Endothelial cell of umbilical vein (primary cell): ENCODE measurements at regions not wholly inside any gene's neighbourhood (a gene's known extent, or its start where the extent isn't known, plus 50 kb on each side); places are given as distances from the start of the nearest gene placed in this dataset.

Experiments used
- BruUV-seq: library from RNA; stranded (reverse); fragments of 400-500 nt; replicated peaks from 2 replicates; lab custom pipeline; 2021; lab: Mats Ljungman, UMichigan
- CTCF ChIA-PET: fragments of 300-600, 350-600 bp; sonication (Branson Sonifier 250); formaldehyde crosslinking; loops from one replicate; lab custom pipeline; 2021; ENCODE audit warnings: antibody characterized with exemption, inconsistent platforms; lab: Charles Lee
- POLR2A ChIA-PET: fragments of 300-600, 350-600 bp; sonication (Branson Sonifier 250); formaldehyde crosslinking; loops from one replicate; lab custom pipeline; 2021; ENCODE audit warnings: antibody characterized with exemption, inconsistent platforms; lab: Charles Lee
- DNase-seq: peaks from one replicate; pipeline ENCODE4 v3.0.0-alpha.2; 2011; ENCODE audit warnings: low read depth, low spot score
- FAIRE-seq: peaks from 2 replicates; lab custom pipeline; 2011; peaks lifted over from hg19 to GRCh38; lab: Jason Lieb, UNC
- H2AFZ ChIP-seq: 2 replicates; pipeline ENCODE4 v1.6.0; 2012; ENCODE audit warnings: low read depth, low read length, control low read depth, inconsistent platforms
- H3K27ac ChIP-seq: 2 replicates; pipeline ENCODE4 v1.5.1; 2011; ENCODE audit warnings: low read depth, mild to moderate bottlenecking, control low read depth, low read length, moderate library complexity; ENCODE audit not compliant: insufficient read depth
- H3K27me3 ChIP-seq, 2 experiments: 2 replicates each; pipeline versions ENCODE4 v1.6.0 to v1.6.1; 2011; ENCODE audit warnings: low read length in 2 of 2, mixed read lengths in 1 of 2; ENCODE audit not compliant: control insufficient read depth in 2 of 2, insufficient read depth in 2 of 2
- H3K36me3 ChIP-seq, 2 experiments: 2 replicates in 1 of 2; 3 replicates in 1 of 2; pipeline ENCODE4 v1.5.1; 2011; ENCODE audit warnings: low read length in 2 of 2, mild to moderate bottlenecking in 1 of 2, moderate library complexity in 1 of 2; ENCODE audit not compliant: control insufficient read depth in 2 of 2, insufficient read depth in 2 of 2; ENCODE audit errors: extremely low read depth in 1 of 2
- H3K4me1 ChIP-seq: 3 replicates; pipeline ENCODE4 v1.5.1; 2011; ENCODE audit warnings: mild to moderate bottlenecking, low read length; ENCODE audit not compliant: control insufficient read depth, insufficient read depth; ENCODE audit errors: extremely low read depth
- H3K4me2 ChIP-seq: 2 replicates; pipeline ENCODE4 v1.6.1; 2011; ENCODE audit warnings: low read length, control low read depth, mixed read lengths; ENCODE audit not compliant: insufficient read depth
- H3K4me3 ChIP-seq, 3 experiments: fragments of 200-600 bp in 1 of 3; sonication (generic), shearing (Covaris generic) in 1 of 3; replicated peaks in 1 of 3; 2 replicates each; pipeline ENCODE4 v1.5.1; 2011 to 2016; ENCODE audit warnings: control low read depth in 3 of 3, low read length in 3 of 3, mild to moderate bottlenecking in 2 of 3, inconsistent platforms in 1 of 3, low read depth in 1 of 3, moderate library complexity in 1 of 3; ENCODE audit not compliant: insufficient read depth in 1 of 3
- H3K79me2 ChIP-seq: 2 replicates; pipeline ENCODE4 v1.6.0; 2012; ENCODE audit warnings: low read length, inconsistent platforms; ENCODE audit not compliant: control insufficient read depth, insufficient read depth
- H3K9ac ChIP-seq: replicated peaks from 2 replicates; pipeline ENCODE3; 2011; ENCODE audit warnings: low read length, control low read depth; ENCODE audit not compliant: insufficient read depth; ENCODE audit errors: extremely low read depth
- H3K9me1 ChIP-seq: replicated peaks from 3 replicates; pipeline ENCODE4 v1.6.0; 2011; ENCODE audit warnings: mild to moderate bottlenecking, low read length; ENCODE audit not compliant: control insufficient read depth, insufficient read depth; ENCODE audit errors: extremely low read depth
- H3K9me3 ChIP-seq: replicated peaks from 2 replicates; pipeline ENCODE4 v1.5.1; 2012; ENCODE audit warnings: low read length, inconsistent platforms; ENCODE audit not compliant: control insufficient read depth, insufficient read depth
- H4K20me1 ChIP-seq: replicated peaks from 2 replicates; pipeline ENCODE3; 2011; ENCODE audit warnings: mild to moderate bottlenecking, low read length; ENCODE audit not compliant: control insufficient read depth, insufficient read depth; ENCODE audit errors: extremely low read depth
- CTCF ChIP-seq, 2 donors: IDR thresholded peaks; 1 replicate in 1 of 2; 2 replicates in 1 of 2; pipeline ENCODE4 v1.5.1; 2011; ENCODE audit warnings: low read length in 2 of 2, mild to moderate bottlenecking in 2 of 2, moderate library complexity in 2 of 2, control low read depth in 1 of 2, inconsistent platforms in 1 of 2, low read depth in 1 of 2; ENCODE audit not compliant: insufficient read depth in 1 of 2; ENCODE audit errors: extremely low read depth in 1 of 2
- FOS ChIP-seq: IDR thresholded peaks from 2 replicates; pipeline ENCODE4 v1.6.1; 2011; ENCODE audit warnings: mild to moderate bottlenecking, low read length, moderate library complexity, borderline replicate concordance; ENCODE audit not compliant: insufficient read depth
- GATA2 ChIP-seq: IDR thresholded peaks from 2 replicates; pipeline ENCODE4 v1.7.0; 2011; ENCODE audit warnings: low read depth, mild to moderate bottlenecking, moderate library complexity, mixed read lengths, low read length; ENCODE audit not compliant: insufficient read length, insufficient read depth
- JUN ChIP-seq: IDR thresholded peaks from 2 replicates; pipeline ENCODE4 v1.6.1; 2011; ENCODE audit warnings: borderline replicate concordance, low read depth; ENCODE audit not compliant: insufficient read length, insufficient read depth
- MAX ChIP-seq: IDR thresholded peaks from 2 replicates; pipeline ENCODE4 v1.6.1; 2011; ENCODE audit not compliant: insufficient read depth, insufficient read length
- MYC ChIP-seq: IDR thresholded peaks from one replicate; pipeline ENCODE4 v1.6.1; 2011; ENCODE audit warnings: mild to moderate bottlenecking, low read depth, low read length
- POLR2AphosphoS5 ChIP-seq: IDR thresholded peaks from 2 replicates; pipeline ENCODE4 v1.6.1; 2012; ENCODE audit warnings: low read depth, mild to moderate bottlenecking, control low read depth, low read length, moderate library complexity; ENCODE audit not compliant: insufficient read depth
- dilution Hi-C: fragments of 300-500 bp; cut with MboI; formaldehyde crosslinking; loops from one replicate; pipeline ENCODE4 v1.15.0; 2019; ENCODE audit warnings: low sequenced_read_pairs; ENCODE audit not compliant: extremely low pct_ligation_motif_present
- intact Hi-C: fragments of 100-400 bp; cut with micrococcal nuclease; formaldehyde crosslinking; loops from one replicate; pipeline ENCODE4 v1.10.0; 2022

GRCh38 chr12:76701690-76702089 is 62.2 kb upstream of the ZDHHC17 start:
- Histone ChIP-seq H3K4me2 (no peak overlapping the region), H2AFZ (no peak overlapping the region), H3K4me3 (no peak overlapping the region), H3K9me1 (no peaks in the 10 kb centered on the region), H3K4me1 (peaks cover 6% of the 10 kb centered on the region), H3K27me3 (peaks cover 0 to 3% of the 10 kb centered on the region in 2 experiments), H3K9ac (no peak overlapping the region), H3K27ac (no peak overlapping the region), H3K79me2 (no peaks in the 10 kb centered on the region), H4K20me1 (no peaks in the 10 kb centered on the region), H3K9me3 (no peaks in the 10 kb centered on the region), H3K36me3 (no peaks in the 10 kb centered on the region)
- ChIA-PET CTCF (interaction anchor here (1.4 to 2.0 kb wide), 2 partner anchors 12 to 14 kb away, joined by 5 to 7 read pairs; no protein-coding TSS in a partner anchor), POLR2A (no interaction called here)
- FAIRE-seq: no peak
- intact Hi-C loops: no loop called here
- TF ChIP-seq FOS: no peak
- dilution Hi-C loops: no loop called here
- no TSS peak for BruUV-seq
- no peak for DNase-seq

GRCh38 chr12:76702946-76703345 is 61.0 kb upstream of the ZDHHC17 start:
- H3K9me3 ChIP-seq: no peaks in the 10 kb centered on the region
- FAIRE-seq (no peak), DNase-seq (no peak)
- H3K27ac ChIP-seq: no peak overlapping the region
- no peak overlapping the region for H3K4me3 ChIP-seq
- intact Hi-C loops: no loop called here
- no peak overlapping the region for H2AFZ ChIP-seq
- BruUV-seq: no TSS peak
- no peak overlapping the region for H3K4me2 ChIP-seq
- no peak overlapping the region for H3K9ac ChIP-seq
- H3K4me1 ChIP-seq: peaks cover 3% of the 10 kb centered on the region
- no peaks in the 10 kb centered on the region for H3K9me1 ChIP-seq
- ChIA-PET POLR2A (no interaction called here), CTCF (interaction anchor here (0.9 to 1.5 kb wide), 4 partner anchors 15 to 39 kb away, joined by 3 to 7 read pairs (median 3); no protein-coding TSS in a partner anchor)
- no peaks in the 10 kb centered on the region for H4K20me1 ChIP-seq
- no peaks in the 10 kb centered on the region for H3K79me2 ChIP-seq
- dilution Hi-C loops: no loop called here
- TF ChIP-seq POLR2AphosphoS5 (no peak), JUN (no peak), MAX (no peak), FOS (no peak), MYC (no peak), GATA2 (no peak), CTCF (IDR thresholded peaks at IDR 0.05; ENCODE audit: extremely low read depth in 1 of 2, insufficient read depth in 1 of 2, low read depth in 1 of 2, low read length in 2 of 2) (no peak)
- peaks cover 0 to 3% of the 10 kb centered on the region in 2 experiments for H3K27me3 ChIP-seq
- H3K36me3 ChIP-seq: no peaks in the 10 kb centered on the region
